ENCODE measurements at regions not wholly inside any gene's neighbourhood (a gene's known extent, or its start where the extent isn't known, plus 50 kb on each side); places are given as distances from the start of the nearest gene placed in this dataset.

- DNase-seq, result no peak
Observed at GRCh38 chr7:25368599-25369201, 140.4 kb upstream of the NPVF start.

GRCh38 chr7:25369786-25370185, 141.5 kb upstream of the NPVF start:
- DNase-seq, result peak; percentile 78

- DNase-seq, result no peak
Observed at GRCh38 chr7:25371972-25372371, 143.7 kb upstream of the NPVF start.

- DNase-seq, result peak; percentile 44
Observed at GRCh38 chr7:25375805-25376600, 147.7 kb upstream of the NPVF start.

GRCh38 chr7:25379351-25380300, 151.3 kb upstream of the NPVF start:
- no peak for DNase-seq

GRCh38 chr7:25381818-25382589, 153.7 kb upstream of the NPVF start:
- DNase-seq, result no peak

GRCh38 chr7:25382869-25383268, 154.6 kb upstream of the NPVF start:
- DNase-seq, result no peak

GRCh38 chr7:25383402-25383801, 155.1 kb upstream of the NPVF start:
- no peak for DNase-seq

- peak; percentile 47 for DNase-seq
Observed at GRCh38 chr7:25384788-25385505, 156.7 kb upstream of the NPVF start.

- peak; percentile 68 for DNase-seq
Observed at GRCh38 chr7:25385506-25386136, 157.3 kb upstream of the NPVF start.

- DNase-seq, result peak; percentile 84
Observed at GRCh38 chr7:25386311-25386744, 158.0 kb upstream of the NPVF start.

GRCh38 chr7:25388681-25389080, 160.4 kb upstream of the NPVF start:
- DNase-seq, result no peak

- peak; percentile 30 for DNase-seq
Observed at GRCh38 chr7:25389489-25390106, 161.3 kb upstream of the NPVF start.

- no peak for DNase-seq
Observed at GRCh38 chr7:25391295-25391861, 163.1 kb upstream of the NPVF start.

- DNase-seq, result no peak
Observed at GRCh38 chr7:25391961-25392587, 163.8 kb upstream of the NPVF start.

- DNase-seq, result no peak
Observed at GRCh38 chr7:25392588-25393338, 164.5 kb upstream of the NPVF start.

GRCh38 chr7:25395976-25396375, 167.7 kb upstream of the NPVF start:
- no peak for DNase-seq

GRCh38 chr7:25396668-25397067, 168.4 kb upstream of the NPVF start:
- no peak for DNase-seq

- no peak for DNase-seq
Observed at GRCh38 chr7:25398418-25398817, 170.1 kb upstream of the NPVF start.
